Retinal pigment epithelial cell (primary cell): ENCODE measurements at regions not wholly inside any gene's neighbourhood (a gene's known extent, or its start where the extent isn't known, plus 50 kb on each side); places are given as distances from the start of the nearest gene placed in this dataset.

ENCODE experiments used
- DNase-seq: peaks from one replicate; pipeline ENCODE4 v3.0.0-alpha.2; 2010; ENCODE audit warnings: low read depth
- H3K4me3 ChIP-seq: 2 replicates; pipeline ENCODE4 v1.5.1; 2011; ENCODE audit warnings: mild to moderate bottlenecking, low read length, control low read depth, moderate library complexity
- CTCF ChIP-seq: conservative IDR thresholded peaks from 2 replicates; pipeline ENCODE4 v1.5.1; 2011; ENCODE audit warnings: low read depth, low read length, control low read depth, inconsistent platforms

- no peak overlapping the region for H3K4me3 ChIP-seq
- TF ChIP-seq CTCF: no peak
- no peak for DNase-seq
These were observed 133.9 kb upstream of the PDE3A start for GRCh38 chr12:20234474-20234873.

GRCh38 chr12:20237091-20237490 lies 131.2 kb upstream of the PDE3A start:
- no peak overlapping the region for H3K4me3 ChIP-seq
- TF ChIP-seq CTCF: no peak
- no peak for DNase-seq

- no peak for DNase-seq
- TF ChIP-seq CTCF: no peak
- H3K4me3 ChIP-seq: no peak overlapping the region
These were observed 122.8 kb upstream of the PDE3A start for GRCh38 chr12:20245491-20245890.

- no peak overlapping the region for H3K4me3 ChIP-seq
- TF ChIP-seq CTCF: no peak
- no peak for DNase-seq
These were observed 119.7 kb upstream of the PDE3A start for GRCh38 chr12:20248646-20249045.

- no peak for DNase-seq
- no peak for TF ChIP-seq CTCF
- no peak overlapping the region for H3K4me3 ChIP-seq
These were observed 117.6 kb upstream of the PDE3A start for GRCh38 chr12:20250761-20251160.

GRCh38 chr12:20257311-20257710 lies 111.0 kb upstream of the PDE3A start:
- TF ChIP-seq CTCF: no peak
- no peak for DNase-seq
- no peak overlapping the region for H3K4me3 ChIP-seq

GRCh38 chr12:20259786-20260185 lies 108.6 kb upstream of the PDE3A start:
- no peak for TF ChIP-seq CTCF

More at GRCh38 chr12:20259786-20260185, 108.6 kb upstream of the PDE3A start:
- no peak for DNase-seq
- H3K4me3 ChIP-seq: no peak overlapping the region
